HepG2 (cell line): ENCODE measurements at regions not wholly inside any gene's neighbourhood (a gene's known extent, or its start where the extent isn't known, plus 50 kb on each side); places are given as distances from the start of the nearest gene placed in this dataset.

Experiments used
- CEBPG ChIP-seq: IDR thresholded peaks from 2 replicates; pipeline ENCODE4 v1.6.1; 2016
- EP300 ChIP-seq, 3 experiments: sonication (generic) in 1 of 3; formaldehyde crosslinking in 1 of 3; IDR thresholded peaks; 2 replicates each; pipeline versions ENCODE4 v1.5.1 to v1.6.1; 2011 to 2020; ENCODE audit warnings: low read depth in 2 of 3, low read length in 2 of 3, borderline replicate concordance in 1 of 3, improper control_type of control experiment in 1 of 3, mild to moderate bottlenecking in 1 of 3, missing genetic modification reagents in 1 of 3, moderate library complexity in 1 of 3
- GABPA ChIP-seq, 2 experiments: IDR thresholded peaks; 2 replicates each; pipeline ENCODE4 v1.6.1; 2011 to 2016; ENCODE audit warnings: low read depth in 2 of 2, low read length in 1 of 2, missing biosample characterization in 1 of 2, missing genetic modification characterization in 1 of 2
- GATAD2A ChIP-seq: IDR thresholded peaks from 2 replicates; pipeline ENCODE4 v1.6.1; 2016
- KLF6 ChIP-seq: IDR thresholded peaks from 2 replicates; pipeline ENCODE4 v1.8.0; 2016; ENCODE audit warnings: missing biosample characterization, missing genetic modification reagents
- MIER2 ChIP-seq: IDR thresholded peaks from 2 replicates; pipeline ENCODE4 v1.6.1; 2016; ENCODE audit warnings: missing biosample characterization, missing genetic modification reagents
- MIXL1 ChIP-seq: IDR thresholded peaks from 2 replicates; pipeline ENCODE4 v1.6.1; 2016
- NCOA2 ChIP-seq: sonication (generic); formaldehyde crosslinking; IDR thresholded peaks from 2 replicates; pipeline ENCODE4 v1.8.0; 2022; ENCODE audit warnings: inconsistent platforms
- NR2C2 ChIP-seq: sonication (generic); formaldehyde crosslinking; IDR thresholded peaks from 2 replicates; pipeline ENCODE4 v1.4.0; 2020; ENCODE audit warnings: missing genetic modification reagents, mild to moderate bottlenecking, moderate library complexity, borderline replicate concordance
- SKI ChIP-seq: fragments of 450-650 bp; IDR thresholded peaks from one replicate; pipeline ENCODE4 v1.6.1; 2018; ENCODE audit warnings: mild to moderate bottlenecking; ENCODE audit not compliant: partially characterized antibody
- SMC3 ChIP-seq: IDR thresholded peaks from 2 replicates; pipeline ENCODE4 v1.6.1; 2011; ENCODE audit warnings: low read length, improper control_type of control experiment
- SSRP1 ChIP-seq: IDR thresholded peaks from 2 replicates; pipeline ENCODE4 v1.6.1; 2016; ENCODE audit warnings: control low read depth
- ZNF207 ChIP-seq: fragments of 450-650 bp; IDR thresholded peaks from 2 replicates; pipeline ENCODE4 v1.6.1; 2016; ENCODE audit warnings: antibody characterized with exemption, borderline replicate concordance
- ZNF790 ChIP-seq: sonication (generic); formaldehyde crosslinking; IDR thresholded peaks from 2 replicates; pipeline ENCODE4 v1.8.0; 2022; ENCODE audit warnings: missing genetic modification reagents, mild to moderate bottlenecking, borderline replicate concordance
- TF ChIP-seq, protein P1 (sequence below): sonication (generic); formaldehyde crosslinking; IDR thresholded peaks from 2 replicates; pipeline ENCODE4 v1.8.1; 2023; ENCODE audit warnings: missing genetic modification reagents, inconsistent platforms, borderline replicate concordance
- TF ChIP-seq, protein P2 (sequence below): sonication (generic); formaldehyde crosslinking; IDR thresholded peaks from 2 replicates; pipeline ENCODE4 v1.4.0; 2020; ENCODE audit warnings: mild to moderate bottlenecking, missing genetic modification reagents
- TF ChIP-seq, protein P3 (sequence below): sonication (generic); formaldehyde crosslinking; IDR thresholded peaks from 2 replicates; pipeline ENCODE4 v1.5.1; 2020; ENCODE audit warnings: missing genetic modification reagents, mild to moderate bottlenecking, borderline replicate concordance
- TF ChIP-seq, protein P4 (sequence below), 2 experiments: IDR thresholded peaks; 2 replicates each; pipeline ENCODE4 v1.6.1; 2011 to 2012; ENCODE audit warnings: low read length in 2 of 2, borderline replicate concordance in 1 of 2, low read depth in 1 of 2, mild to moderate bottlenecking in 1 of 2, moderate library complexity in 1 of 2

DNA sequence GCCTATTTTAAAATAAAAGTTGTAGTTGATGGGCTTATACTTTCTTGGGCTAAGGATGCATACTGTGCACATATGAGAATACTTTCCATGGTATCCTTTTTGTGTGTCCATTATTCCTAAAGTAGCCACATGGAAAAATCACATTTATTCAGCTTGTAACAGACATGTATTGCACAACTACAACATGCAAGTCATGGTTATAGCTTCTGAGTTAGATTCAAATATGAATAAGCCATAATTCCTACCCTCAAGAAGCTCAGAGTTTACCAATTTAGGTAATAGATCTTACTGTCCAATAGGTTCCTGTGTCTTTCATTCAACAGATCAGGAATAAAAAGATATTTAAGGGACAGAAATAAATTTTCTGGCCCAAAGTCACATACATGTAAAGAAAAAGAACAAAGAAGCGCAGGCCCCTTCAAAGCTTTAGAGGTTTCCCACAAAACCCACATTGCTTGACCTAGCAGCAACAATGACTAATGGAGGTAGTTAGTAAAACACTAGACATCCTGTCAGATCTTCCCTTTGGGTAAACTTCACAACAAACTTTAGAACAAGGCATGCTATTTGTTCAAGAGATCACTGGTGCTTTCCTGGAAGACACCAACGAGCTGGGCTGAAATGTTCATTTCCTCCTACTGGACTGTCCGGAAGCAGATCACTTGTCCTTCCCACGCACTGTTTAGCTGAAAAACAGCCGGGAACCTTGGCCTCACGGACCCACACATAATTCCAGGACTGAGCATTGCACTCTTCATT is 78.4 kb upstream of the ITGA1 start (continued):
- TF ChIP-seq GATAD2A (CRISPR knock-in tag) = peak; percentile 89
- TF ChIP-seq, protein P1, sequence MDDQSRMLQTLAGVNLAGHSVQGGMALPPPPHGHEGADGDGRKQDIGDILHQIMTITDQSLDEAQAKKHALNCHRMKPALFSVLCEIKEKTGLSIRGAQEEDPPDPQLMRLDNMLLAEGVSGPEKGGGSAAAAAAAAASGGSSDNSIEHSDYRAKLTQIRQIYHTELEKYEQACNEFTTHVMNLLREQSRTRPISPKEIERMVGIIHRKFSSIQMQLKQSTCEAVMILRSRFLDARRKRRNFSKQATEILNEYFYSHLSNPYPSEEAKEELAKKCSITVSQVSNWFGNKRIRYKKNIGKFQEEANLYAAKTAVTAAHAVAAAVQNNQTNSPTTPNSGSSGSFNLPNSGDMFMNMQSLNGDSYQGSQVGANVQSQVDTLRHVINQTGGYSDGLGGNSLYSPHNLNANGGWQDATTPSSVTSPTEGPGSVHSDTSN (CRISPR knock-in tag) = no peak
- TF ChIP-seq SMC3 = no peak; the same call in 1 of the 2 replicates
- TF ChIP-seq SSRP1 = peak; percentile 86; the same call in 1 of the 2 replicates
- TF ChIP-seq, protein P2, sequence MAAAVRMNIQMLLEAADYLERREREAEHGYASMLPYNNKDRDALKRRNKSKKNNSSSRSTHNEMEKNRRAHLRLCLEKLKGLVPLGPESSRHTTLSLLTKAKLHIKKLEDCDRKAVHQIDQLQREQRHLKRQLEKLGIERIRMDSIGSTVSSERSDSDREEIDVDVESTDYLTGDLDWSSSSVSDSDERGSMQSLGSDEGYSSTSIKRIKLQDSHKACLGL (CRISPR knock-in tag) = no peak
- TF ChIP-seq MIER2 = 0 out of 2 replicates have a peak, but pooled peaks have one; percentile 69
- TF ChIP-seq ZNF207 = no peak
- peak; percentile 41; the same call in 1 of the 2 replicates for TF ChIP-seq CEBPG
- peak; percentile 50; the same call in 1 of the 2 replicates for TF ChIP-seq KLF6 (CRISPR knock-in tag)
- no peak for TF ChIP-seq SKI
- peak; percentile 96 for TF ChIP-seq NCOA2 (CRISPR knock-in tag)
- no peak for TF ChIP-seq GABPA (IDR thresholded peaks at IDR 0.05; ENCODE audit: low read depth, low read length)
- peak; percentile 74 for TF ChIP-seq GABPA (CRISPR knock-in tag; IDR thresholded peaks at IDR 0.05; ENCODE audit: low read depth)
- peak; percentile 60; the same call in 1 of the 2 replicates for TF ChIP-seq MIXL1
- TF ChIP-seq NR2C2 (CRISPR knock-in tag) = peak; percentile 29; the same call in 1 of the 2 replicates
- TF ChIP-seq, protein P3, sequence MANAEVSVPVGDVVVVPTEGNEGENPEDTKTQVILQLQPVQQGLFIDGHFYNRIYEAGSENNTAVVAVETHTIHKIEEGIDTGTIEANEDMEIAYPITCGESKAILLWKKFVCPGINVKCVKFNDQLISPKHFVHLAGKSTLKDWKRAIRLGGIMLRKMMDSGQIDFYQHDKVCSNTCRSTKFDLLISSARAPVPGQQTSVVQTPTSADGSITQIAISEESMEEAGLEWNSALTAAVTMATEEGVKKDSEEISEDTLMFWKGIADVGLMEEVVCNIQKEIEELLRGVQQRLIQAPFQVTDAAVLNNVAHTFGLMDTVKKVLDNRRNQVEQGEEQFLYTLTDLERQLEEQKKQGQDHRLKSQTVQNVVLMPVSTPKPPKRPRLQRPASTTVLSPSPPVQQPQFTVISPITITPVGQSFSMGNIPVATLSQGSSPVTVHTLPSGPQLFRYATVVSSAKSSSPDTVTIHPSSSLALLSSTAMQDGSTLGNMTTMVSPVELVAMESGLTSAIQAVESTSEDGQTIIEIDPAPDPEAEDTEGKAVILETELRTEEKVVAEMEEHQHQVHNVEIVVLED (CRISPR knock-in tag) = no peak
- TF ChIP-seq EP300 (IDR thresholded peaks at IDR 0.05; ENCODE audit: low read depth in 2 of 2, low read length in 2 of 2) = peak in 1 of 2 experiments; percentile 91; a peak in 2 of 4 replicates
- peak; percentile 97 for TF ChIP-seq EP300 (CRISPR knock-in tag; IDR thresholded peaks at IDR 0.05; ENCODE audit: borderline replicate concordance)
- no peak for TF ChIP-seq ZNF790 (CRISPR knock-in tag)
- TF ChIP-seq, protein P4, sequence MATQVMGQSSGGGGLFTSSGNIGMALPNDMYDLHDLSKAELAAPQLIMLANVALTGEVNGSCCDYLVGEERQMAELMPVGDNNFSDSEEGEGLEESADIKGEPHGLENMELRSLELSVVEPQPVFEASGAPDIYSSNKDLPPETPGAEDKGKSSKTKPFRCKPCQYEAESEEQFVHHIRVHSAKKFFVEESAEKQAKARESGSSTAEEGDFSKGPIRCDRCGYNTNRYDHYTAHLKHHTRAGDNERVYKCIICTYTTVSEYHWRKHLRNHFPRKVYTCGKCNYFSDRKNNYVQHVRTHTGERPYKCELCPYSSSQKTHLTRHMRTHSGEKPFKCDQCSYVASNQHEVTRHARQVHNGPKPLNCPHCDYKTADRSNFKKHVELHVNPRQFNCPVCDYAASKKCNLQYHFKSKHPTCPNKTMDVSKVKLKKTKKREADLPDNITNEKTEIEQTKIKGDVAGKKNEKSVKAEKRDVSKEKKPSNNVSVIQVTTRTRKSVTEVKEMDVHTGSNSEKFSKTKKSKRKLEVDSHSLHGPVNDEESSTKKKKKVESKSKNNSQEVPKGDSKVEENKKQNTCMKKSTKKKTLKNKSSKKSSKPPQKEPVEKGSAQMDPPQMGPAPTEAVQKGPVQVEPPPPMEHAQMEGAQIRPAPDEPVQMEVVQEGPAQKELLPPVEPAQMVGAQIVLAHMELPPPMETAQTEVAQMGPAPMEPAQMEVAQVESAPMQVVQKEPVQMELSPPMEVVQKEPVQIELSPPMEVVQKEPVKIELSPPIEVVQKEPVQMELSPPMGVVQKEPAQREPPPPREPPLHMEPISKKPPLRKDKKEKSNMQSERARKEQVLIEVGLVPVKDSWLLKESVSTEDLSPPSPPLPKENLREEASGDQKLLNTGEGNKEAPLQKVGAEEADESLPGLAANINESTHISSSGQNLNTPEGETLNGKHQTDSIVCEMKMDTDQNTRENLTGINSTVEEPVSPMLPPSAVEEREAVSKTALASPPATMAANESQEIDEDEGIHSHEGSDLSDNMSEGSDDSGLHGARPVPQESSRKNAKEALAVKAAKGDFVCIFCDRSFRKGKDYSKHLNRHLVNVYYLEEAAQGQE (IDR thresholded peaks at IDR 0.05; ENCODE audit: borderline replicate concordance in 1 of 2, low read depth in 1 of 2, low read length in 2 of 2) = peak in 1 of 2 experiments; percentile 70; a peak in 1 of 4 replicates
